Lower leg skin (tissue), 3 donors: ENCODE measurements at regions not wholly inside any gene's neighbourhood (a gene's known extent, or its start where the extent isn't known, plus 50 kb on each side); places are given as distances from the start of the nearest gene placed in this dataset.

Experiments
- POLR2A ChIP-seq, 2 donors: fragments of 450-650 bp; IDR thresholded peaks; one replicate each; pipeline ENCODE4 v1.6.1; 2016 to 2017; ENCODE audit warnings: antibody characterized with exemption in 2 of 2, mild to moderate bottlenecking in 1 of 2, moderate library complexity in 1 of 2
- TF ChIP-seq, protein P1 (sequence below), 3 donors: fragments of 450-650 bp; IDR thresholded peaks; one replicate each; pipeline ENCODE4 v1.5.1; 2016; ENCODE audit warnings: antibody characterized with exemption in 3 of 3, mild to moderate bottlenecking in 3 of 3, moderate library complexity in 2 of 3

DNA sequence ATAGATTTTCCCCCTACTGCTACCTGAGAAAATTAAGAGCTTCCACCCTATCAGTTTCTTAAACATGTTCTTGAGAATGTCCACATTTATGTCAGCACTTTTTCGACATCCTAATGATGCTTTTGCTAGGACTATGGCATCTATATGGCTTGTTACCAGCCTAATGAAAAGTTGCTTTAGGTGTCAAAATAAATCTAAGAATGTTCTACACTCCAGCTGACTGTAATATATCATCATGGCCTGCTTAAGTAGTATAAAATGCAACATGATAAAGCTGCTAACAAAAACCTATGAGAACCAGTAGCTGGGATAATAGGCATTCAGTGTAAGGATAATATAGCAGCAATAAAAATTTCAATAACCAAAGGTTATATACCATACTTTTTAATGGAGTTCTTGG lies 1983.5 kb upstream of the CELF4 start:
- TF ChIP-seq, protein P1, sequence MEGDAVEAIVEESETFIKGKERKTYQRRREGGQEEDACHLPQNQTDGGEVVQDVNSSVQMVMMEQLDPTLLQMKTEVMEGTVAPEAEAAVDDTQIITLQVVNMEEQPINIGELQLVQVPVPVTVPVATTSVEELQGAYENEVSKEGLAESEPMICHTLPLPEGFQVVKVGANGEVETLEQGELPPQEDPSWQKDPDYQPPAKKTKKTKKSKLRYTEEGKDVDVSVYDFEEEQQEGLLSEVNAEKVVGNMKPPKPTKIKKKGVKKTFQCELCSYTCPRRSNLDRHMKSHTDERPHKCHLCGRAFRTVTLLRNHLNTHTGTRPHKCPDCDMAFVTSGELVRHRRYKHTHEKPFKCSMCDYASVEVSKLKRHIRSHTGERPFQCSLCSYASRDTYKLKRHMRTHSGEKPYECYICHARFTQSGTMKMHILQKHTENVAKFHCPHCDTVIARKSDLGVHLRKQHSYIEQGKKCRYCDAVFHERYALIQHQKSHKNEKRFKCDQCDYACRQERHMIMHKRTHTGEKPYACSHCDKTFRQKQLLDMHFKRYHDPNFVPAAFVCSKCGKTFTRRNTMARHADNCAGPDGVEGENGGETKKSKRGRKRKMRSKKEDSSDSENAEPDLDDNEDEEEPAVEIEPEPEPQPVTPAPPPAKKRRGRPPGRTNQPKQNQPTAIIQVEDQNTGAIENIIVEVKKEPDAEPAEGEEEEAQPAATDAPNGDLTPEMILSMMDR (IDR thresholded peaks at IDR 0.05): no peak
- TF ChIP-seq POLR2A (IDR thresholded peaks at IDR 0.05): no peak
